GM12878 (cell line): ENCODE measurements at regions not wholly inside any gene's neighbourhood (a gene's known extent, or its start where the extent isn't known, plus 50 kb on each side); places are given as distances from the start of the nearest gene placed in this dataset.

Source experiments
- ATAC-seq: fragments of 200-7000 bp; cut with Tn5 transposase; 3 replicates; pipeline ENCODE4 v1.9.1; 2020; ENCODE audit warnings: mild to moderate bottlenecking, moderate library complexity
- BruUV-seq: library from RNA; stranded (reverse); fragments of 400-500 nt; replicated peaks from 2 replicates; lab custom pipeline; 2021; lab: Mats Ljungman, UMichigan
- CTCF ChIA-PET: fragments of 300-600 bp; sonication (Branson Sonifier 250); formaldehyde crosslinking; extraction: SDS; loops from one replicate; lab custom pipeline; 2021; ENCODE audit warnings: inconsistent platforms; lab: Yijun Ruan, JAX
- POLR2A ChIA-PET: fragments of 350-600 bp; formaldehyde crosslinking; extraction: SDS; loops from one replicate; lab custom pipeline; 2021; ENCODE audit warnings: inconsistent platforms; lab: Charles Lee
- RAD21 ChIA-PET: fragments of 300-600 bp; sonication (Branson Sonifier 250); formaldehyde crosslinking; loops from one replicate; lab custom pipeline; 2023; ENCODE audit warnings: antibody characterized with exemption; ENCODE audit not compliant: unreplicated experiment; lab: Charles Lee
- SMC1A ChIA-PET: fragments of 300-600 bp; sonication (Branson Sonifier 250); formaldehyde crosslinking; loops from one replicate; lab custom pipeline; 2023; ENCODE audit not compliant: unreplicated experiment, uncharacterized antibody; lab: Charles Lee
- DNase-seq: peaks from one replicate; pipeline ENCODE4 v3.0.0-alpha.2; 2011; ENCODE audit warnings: low read depth, low spot score
- FAIRE-seq: peaks from 3 replicates; lab custom pipeline; 2011; peaks lifted over from hg19 to GRCh38; lab: Jason Lieb, UNC
- H2AFZ ChIP-seq: 2 replicates; pipeline ENCODE4 v1.6.0; 2011; ENCODE audit warnings: low read depth, low read length, control low read depth; ENCODE audit not compliant: control insufficient read depth
- H3K27ac ChIP-seq: 2 replicates; pipeline ENCODE4 v1.5.1; 2011; ENCODE audit warnings: control low read depth; ENCODE audit not compliant: control insufficient read depth, insufficient read depth
- H3K27me3 ChIP-seq, 2 experiments: replicated peaks in 1 of 2; 2 replicates each; pipeline versions ENCODE4 v1.6.0 to v1.6.1; 2011; ENCODE audit warnings: low read length in 1 of 2; ENCODE audit not compliant: control insufficient read depth in 2 of 2, insufficient read depth in 2 of 2
- H3K36me3 ChIP-seq, 2 experiments: 2 replicates each; pipeline ENCODE4 v1.5.1; 2011; ENCODE audit warnings: low read length in 1 of 2; ENCODE audit not compliant: control insufficient read depth in 2 of 2, insufficient read depth in 2 of 2
- H3K4me1 ChIP-seq: 2 replicates; pipeline ENCODE4 v1.6.1; 2011; ENCODE audit warnings: mild to moderate bottlenecking, low read length, moderate library complexity, mixed read lengths; ENCODE audit not compliant: control insufficient read depth, insufficient read depth
- H3K4me2 ChIP-seq: 2 replicates; pipeline ENCODE4 v1.6.0; 2011; ENCODE audit warnings: control low read depth; ENCODE audit not compliant: control insufficient read depth, insufficient read depth
- H3K4me3 ChIP-seq: fragments of 200-600 bp; sonication (generic); 2 replicates; pipeline ENCODE4 v1.5.1; 2016
- H3K79me2 ChIP-seq: 2 replicates; pipeline ENCODE4 v1.6.0; 2011; ENCODE audit warnings: low read length; ENCODE audit not compliant: control insufficient read depth, insufficient read depth
- H3K9ac ChIP-seq: 2 replicates; pipeline ENCODE4 v1.8.0; 2011; ENCODE audit warnings: low read length, control low read depth, mixed read lengths; ENCODE audit not compliant: control insufficient read depth, insufficient read depth
- H3K9me3 ChIP-seq: replicated peaks from 3 replicates; pipeline ENCODE4 v1.5.1; 2011; ENCODE audit warnings: mild to moderate bottlenecking, low read length; ENCODE audit not compliant: control insufficient read depth, insufficient read depth
- H4K20me1 ChIP-seq: 2 replicates; pipeline ENCODE4 v1.6.0; 2011; ENCODE audit not compliant: control insufficient read depth, insufficient read depth
- CBX3 ChIP-seq: fragments of 200-600 bp; sonication (generic); IDR thresholded peaks from 2 replicates; pipeline ENCODE4 v1.6.1; 2016; ENCODE audit warnings: low read depth, borderline replicate concordance
- ELK1 ChIP-seq: IDR thresholded peaks from 2 replicates; pipeline ENCODE4 v1.6.1; 2012; ENCODE audit warnings: low read depth, low read length, improper control_type of control experiment
- ETV6 ChIP-seq, 2 experiments: fragments of 450-650 bp in 1 of 2; IDR thresholded peaks in 1 of 2; conservative IDR thresholded peaks in 1 of 2; 2 replicates each; pipeline ENCODE4 v1.6.1; 2014; ENCODE audit warnings: antibody characterized with exemption in 1 of 2, borderline replicate concordance in 1 of 2, low read depth in 1 of 2, mild to moderate bottlenecking in 1 of 2, moderate library complexity in 1 of 2
- MAX ChIP-seq: IDR thresholded peaks from 2 replicates; pipeline ENCODE4 v1.6.1; 2012; ENCODE audit warnings: low read depth, low read length, improper control_type of control experiment
- ZNF274 ChIP-seq: IDR thresholded peaks from one replicate; pipeline ENCODE4 v1.8.0; 2011; ENCODE audit not compliant: insufficient read length, insufficient read depth
- WGBS: methylation state at CpG from one replicate; pipeline ENCODE4 v1.1.6; 2016; ENCODE audit warnings: low lambda C conversion rate; ENCODE audit not compliant: insufficient replicate concordance, insufficient coverage; ENCODE audit errors: missing lambda C conversion rate; 5-methylcytosine and 5-hydroxymethylcytosine counted together
- in situ Hi-C: fragments of 300-500 bp; cut with MboI; formaldehyde crosslinking; loops from 9 replicates; pipeline ENCODE4 v1.14.3; 2018; ENCODE audit warnings: mixed read lengths
- intact Hi-C: fragments of 100-400 bp; cut with micrococcal nuclease; formaldehyde crosslinking; loops from one replicate; pipeline ENCODE4 v1.14.2; 2022; ENCODE audit not compliant: unreplicated experiment

DNA sequence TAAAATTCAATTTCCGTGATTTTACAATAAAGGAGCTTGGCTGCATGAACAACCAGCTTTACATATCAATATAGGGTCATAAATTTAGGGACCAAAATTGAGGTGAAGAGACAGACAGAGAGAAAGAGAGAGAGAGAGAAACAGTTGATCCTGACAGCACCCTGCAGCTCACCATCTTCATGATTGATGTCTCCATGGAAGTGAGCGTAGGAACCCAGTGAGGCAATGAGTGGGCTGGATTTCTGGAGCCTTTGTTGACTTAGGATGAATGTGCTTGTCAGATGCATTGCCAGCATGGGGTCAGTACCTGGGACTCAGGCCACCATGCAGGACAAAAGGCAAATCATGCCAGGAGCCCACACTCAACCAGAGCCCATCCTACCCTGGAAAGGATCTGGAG lies 165.1 kb upstream of the SYNDIG1 start:
- ChIA-PET RAD21 (no interaction called here), SMC1A (no interaction called here), POLR2A (no interaction called here)
- H3K9ac ChIP-seq: no peak overlapping the region
- no peak for DNase-seq
- TF ChIP-seq ELK1 (no peak), MAX (no peak), ZNF274 (no peak), ETV6 (conservative IDR thresholded peaks at IDR 0.05 in 1 of 2, IDR thresholded peaks at IDR 0.05 in 1 of 2; ENCODE audit: borderline replicate concordance in 1 of 2, low read depth in 1 of 2) (no peak), CBX3 (no peak)
- TF ChIP-seq, all 136 proteins: peak for 0
- no peaks in the 10 kb centered on the region for H4K20me1 ChIP-seq
- H3K36me3 ChIP-seq: no peaks in the 10 kb centered on the region
- no peak overlapping the region for H3K27ac ChIP-seq
- WGBS: 25% methylated on average over 2 of the region's 2 CpGs
- no peak overlapping the region for H3K4me3 ChIP-seq
- intact Hi-C loops (no loop called here), in situ Hi-C loops (no loop called here)
- H3K9me3 ChIP-seq: no peaks in the 10 kb centered on the region
- no TSS peak for BruUV-seq
- no peaks in the 10 kb centered on the region for H3K4me1 ChIP-seq
- ATAC-seq (no peak), FAIRE-seq (no peak)
- no peaks in the 10 kb centered on the region for H3K79me2 ChIP-seq
- CTCF ChIA-PET: no interaction called here
- no peak overlapping the region for H2AFZ ChIP-seq
- no peak overlapping the region for H3K4me2 ChIP-seq
- no peaks in the 10 kb centered on the region for H3K27me3 ChIP-seq
